ENCODE measurements at regions not wholly inside any gene's neighbourhood (a gene's known extent, or its start where the extent isn't known, plus 50 kb on each side); places are given as distances from the start of the nearest gene placed in this dataset.

DNA sequence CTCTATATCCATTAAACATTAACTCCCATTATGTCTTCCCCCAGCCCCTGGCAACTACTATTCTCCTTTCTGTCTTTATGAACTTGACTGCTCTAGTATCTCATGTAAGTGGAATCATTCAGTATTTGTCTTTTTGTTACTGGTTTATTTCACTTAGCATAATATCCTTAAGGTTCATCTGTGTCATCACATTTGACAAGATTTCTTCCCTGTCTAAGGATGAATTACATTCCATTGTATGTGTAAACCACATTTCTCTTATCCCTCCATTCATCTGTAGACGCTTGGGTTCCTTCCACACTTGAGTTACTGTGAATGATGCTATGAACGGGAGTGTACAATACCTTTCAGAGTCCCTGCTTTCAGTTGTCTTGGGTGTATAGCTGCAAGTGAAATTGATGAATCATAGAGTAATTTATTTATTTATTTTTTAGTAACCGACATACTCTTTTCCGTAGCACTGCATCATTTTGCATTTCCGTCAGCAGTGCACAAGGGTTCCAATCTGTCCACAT lies 399.7 kb upstream of the RBFOX1 start:
- TF ChIP-seq, protein P1, sequence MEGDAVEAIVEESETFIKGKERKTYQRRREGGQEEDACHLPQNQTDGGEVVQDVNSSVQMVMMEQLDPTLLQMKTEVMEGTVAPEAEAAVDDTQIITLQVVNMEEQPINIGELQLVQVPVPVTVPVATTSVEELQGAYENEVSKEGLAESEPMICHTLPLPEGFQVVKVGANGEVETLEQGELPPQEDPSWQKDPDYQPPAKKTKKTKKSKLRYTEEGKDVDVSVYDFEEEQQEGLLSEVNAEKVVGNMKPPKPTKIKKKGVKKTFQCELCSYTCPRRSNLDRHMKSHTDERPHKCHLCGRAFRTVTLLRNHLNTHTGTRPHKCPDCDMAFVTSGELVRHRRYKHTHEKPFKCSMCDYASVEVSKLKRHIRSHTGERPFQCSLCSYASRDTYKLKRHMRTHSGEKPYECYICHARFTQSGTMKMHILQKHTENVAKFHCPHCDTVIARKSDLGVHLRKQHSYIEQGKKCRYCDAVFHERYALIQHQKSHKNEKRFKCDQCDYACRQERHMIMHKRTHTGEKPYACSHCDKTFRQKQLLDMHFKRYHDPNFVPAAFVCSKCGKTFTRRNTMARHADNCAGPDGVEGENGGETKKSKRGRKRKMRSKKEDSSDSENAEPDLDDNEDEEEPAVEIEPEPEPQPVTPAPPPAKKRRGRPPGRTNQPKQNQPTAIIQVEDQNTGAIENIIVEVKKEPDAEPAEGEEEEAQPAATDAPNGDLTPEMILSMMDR (IDR thresholded peaks at IDR 0.05), result no peak
- no peak for TF ChIP-seq POLR2A (IDR thresholded peaks at IDR 0.05)
